PFSK-1 (cell line): ENCODE measurements at regions not wholly inside any gene's neighbourhood (a gene's known extent, or its start where the extent isn't known, plus 50 kb on each side); places are given as distances from the start of the nearest gene placed in this dataset.

Experiments used
- POLR2AphosphoS5 ChIP-seq: IDR thresholded peaks from 2 replicates; pipeline ENCODE4 v1.6.1; 2012; ENCODE audit warnings: low read depth, mild to moderate bottlenecking, control low read depth, low read length, moderate library complexity
- SIN3A ChIP-seq: IDR thresholded peaks from 2 replicates; pipeline ENCODE4 v1.6.1; 2012; ENCODE audit warnings: mild to moderate bottlenecking, low read length, moderate library complexity, borderline replicate concordance; ENCODE audit not compliant: insufficient read depth
- TAF1 ChIP-seq: IDR thresholded peaks from 2 replicates; pipeline ENCODE4 v1.6.1; 2012; ENCODE audit warnings: low read length, control low read depth, borderline replicate concordance; ENCODE audit not compliant: insufficient read depth
- TF ChIP-seq, protein P1 (sequence below), 2 experiments: IDR thresholded peaks; 2 replicates each; pipeline versions ENCODE4 v1.6.1 to v1.8.0; 2011 to 2012; ENCODE audit warnings: low read depth in 2 of 2, low read length in 2 of 2, control low read depth in 1 of 2, inconsistent platforms in 1 of 2, mild to moderate bottlenecking in 1 of 2, moderate library complexity in 1 of 2; ENCODE audit not compliant: insufficient read depth in 1 of 2

DNA sequence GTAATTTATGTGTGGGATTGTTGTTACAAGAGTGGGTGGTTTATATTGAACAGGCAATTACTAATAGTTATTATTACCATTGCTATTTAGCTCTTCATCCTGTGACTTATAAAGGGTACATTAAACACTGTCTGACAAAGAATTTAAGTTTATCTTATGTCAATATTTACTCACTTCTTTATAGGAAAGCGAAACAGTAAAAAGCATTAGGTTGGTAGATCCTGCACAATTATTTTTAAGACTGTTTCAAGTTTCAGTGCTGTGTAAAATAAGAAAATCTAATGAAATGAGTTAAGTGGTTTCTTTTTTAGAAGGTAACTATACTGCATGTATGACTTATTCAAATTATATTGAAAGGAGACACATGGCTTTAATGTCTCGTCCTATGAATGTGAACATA is 135.8 kb upstream of the MAP3K7 start:
- TF ChIP-seq SIN3A (no peak), POLR2AphosphoS5 (no peak), TAF1 (no peak)
- TF ChIP-seq, protein P1, sequence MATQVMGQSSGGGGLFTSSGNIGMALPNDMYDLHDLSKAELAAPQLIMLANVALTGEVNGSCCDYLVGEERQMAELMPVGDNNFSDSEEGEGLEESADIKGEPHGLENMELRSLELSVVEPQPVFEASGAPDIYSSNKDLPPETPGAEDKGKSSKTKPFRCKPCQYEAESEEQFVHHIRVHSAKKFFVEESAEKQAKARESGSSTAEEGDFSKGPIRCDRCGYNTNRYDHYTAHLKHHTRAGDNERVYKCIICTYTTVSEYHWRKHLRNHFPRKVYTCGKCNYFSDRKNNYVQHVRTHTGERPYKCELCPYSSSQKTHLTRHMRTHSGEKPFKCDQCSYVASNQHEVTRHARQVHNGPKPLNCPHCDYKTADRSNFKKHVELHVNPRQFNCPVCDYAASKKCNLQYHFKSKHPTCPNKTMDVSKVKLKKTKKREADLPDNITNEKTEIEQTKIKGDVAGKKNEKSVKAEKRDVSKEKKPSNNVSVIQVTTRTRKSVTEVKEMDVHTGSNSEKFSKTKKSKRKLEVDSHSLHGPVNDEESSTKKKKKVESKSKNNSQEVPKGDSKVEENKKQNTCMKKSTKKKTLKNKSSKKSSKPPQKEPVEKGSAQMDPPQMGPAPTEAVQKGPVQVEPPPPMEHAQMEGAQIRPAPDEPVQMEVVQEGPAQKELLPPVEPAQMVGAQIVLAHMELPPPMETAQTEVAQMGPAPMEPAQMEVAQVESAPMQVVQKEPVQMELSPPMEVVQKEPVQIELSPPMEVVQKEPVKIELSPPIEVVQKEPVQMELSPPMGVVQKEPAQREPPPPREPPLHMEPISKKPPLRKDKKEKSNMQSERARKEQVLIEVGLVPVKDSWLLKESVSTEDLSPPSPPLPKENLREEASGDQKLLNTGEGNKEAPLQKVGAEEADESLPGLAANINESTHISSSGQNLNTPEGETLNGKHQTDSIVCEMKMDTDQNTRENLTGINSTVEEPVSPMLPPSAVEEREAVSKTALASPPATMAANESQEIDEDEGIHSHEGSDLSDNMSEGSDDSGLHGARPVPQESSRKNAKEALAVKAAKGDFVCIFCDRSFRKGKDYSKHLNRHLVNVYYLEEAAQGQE (IDR thresholded peaks at IDR 0.05; ENCODE audit: insufficient read depth in 1 of 2, low read depth in 2 of 2, low read length in 2 of 2), result no peak
